ENCODE measurements at regions not wholly inside any gene's neighbourhood (a gene's known extent, or its start where the extent isn't known, plus 50 kb on each side); places are given as distances from the start of the nearest gene placed in this dataset.

- TF ChIP-seq CTCF (IDR thresholded peaks at IDR 0.05) (no peak), TEAD4 (IDR thresholded peaks at IDR 0.05; ENCODE audit: borderline replicate concordance, insufficient read depth) (no peak), EP300 (IDR thresholded peaks at IDR 0.05; ENCODE audit: borderline replicate concordance in 1 of 2, low read depth in 1 of 2, low read length in 1 of 2) (no peak), SIN3A (IDR thresholded peaks at IDR 0.05; ENCODE audit: borderline replicate concordance, low read depth, low read length) (no peak)
Measured at GRCh38 chr16:51009359-51009758, 141.7 kb downstream of the SALL1 start.

Data from SK-N-SH (cell line).